H9 (cell line): ENCODE measurements at regions not wholly inside any gene's neighbourhood (a gene's known extent, or its start where the extent isn't known, plus 50 kb on each side); places are given as distances from the start of the nearest gene placed in this dataset.

Experiments used
- DNase-seq: peaks from one replicate; pipeline ENCODE4 v3.0.0-alpha.2; 2017
- H2AFZ ChIP-seq: one replicate; pipeline ENCODE4 v1.6.1; 2013; ENCODE audit warnings: mild to moderate bottlenecking, low read length, control low read depth, moderate library complexity
- H2AK5ac ChIP-seq: 2 replicates; pipeline ENCODE4 v1.6.1; 2013; ENCODE audit warnings: low read length, control low read depth, mixed read lengths; ENCODE audit not compliant: insufficient read length
- H2BK120ac ChIP-seq: one replicate; pipeline ENCODE4 v1.6.1; 2013; ENCODE audit warnings: low read depth, mild to moderate bottlenecking, low read length, control low read depth, inconsistent platforms; ENCODE audit not compliant: poor library complexity, severe bottlenecking
- H2BK12ac ChIP-seq: 2 replicates; pipeline ENCODE4 v1.6.1; 2013; ENCODE audit warnings: low read length, control low read depth, mixed read lengths, low read depth; ENCODE audit not compliant: insufficient read length
- H2BK15ac ChIP-seq: 2 replicates; pipeline ENCODE4 v1.6.1; 2013; ENCODE audit warnings: low read depth, low read length, control low read depth
- H2BK20ac ChIP-seq: one replicate; pipeline ENCODE4 v1.6.1; 2013; ENCODE audit warnings: low read depth, mild to moderate bottlenecking, low read length, control low read depth, inconsistent platforms; ENCODE audit not compliant: poor library complexity, severe bottlenecking
- H2BK5ac ChIP-seq: 2 replicates; pipeline ENCODE4 v1.6.1; 2013; ENCODE audit warnings: low read length, control low read depth, mixed read lengths; ENCODE audit not compliant: insufficient read length
- H3K14ac ChIP-seq: 2 replicates; pipeline ENCODE4 v1.6.1; 2013; ENCODE audit warnings: low read length, control low read depth; ENCODE audit not compliant: insufficient read depth
- H3K18ac ChIP-seq: 2 replicates; pipeline ENCODE4 v1.6.1; 2013; ENCODE audit warnings: low read depth, mild to moderate bottlenecking, mixed read lengths, low read length, control low read depth; ENCODE audit not compliant: insufficient read length
- H3K23ac ChIP-seq: 2 replicates; pipeline ENCODE4 v1.6.1; 2013; ENCODE audit warnings: low read length, control low read depth, mixed read lengths, low read depth; ENCODE audit not compliant: insufficient read length
- H3K23me2 ChIP-seq: 2 replicates; pipeline ENCODE4 v1.6.1; 2013; ENCODE audit warnings: low read depth, mild to moderate bottlenecking, mixed read lengths, low read length, control low read depth; ENCODE audit not compliant: insufficient read length, poor library complexity, severe bottlenecking
- H3K27ac ChIP-seq: 2 replicates; pipeline ENCODE4 v1.5.1; 2013; ENCODE audit warnings: low read length, control low read depth, mixed read lengths, low read depth; ENCODE audit not compliant: insufficient read length
- H3K27me3 ChIP-seq: 2 replicates; pipeline ENCODE4 v1.6.1; 2013; ENCODE audit warnings: low read length, control low read depth, inconsistent platforms; ENCODE audit not compliant: insufficient read depth
- H3K4ac ChIP-seq: 2 replicates; pipeline ENCODE4 v1.6.1; 2013; ENCODE audit warnings: low read depth, mild to moderate bottlenecking, control low read depth, inconsistent platforms, low read length, moderate library complexity
- H3K4me1 ChIP-seq: 2 replicates; pipeline ENCODE4 v1.6.1; 2013; ENCODE audit warnings: low read length, control low read depth, inconsistent platforms; ENCODE audit not compliant: insufficient read depth
- H3K4me2 ChIP-seq: 2 replicates; pipeline ENCODE4 v1.6.1; 2013; ENCODE audit warnings: low read length, control low read depth, mixed read lengths; ENCODE audit not compliant: insufficient read length, insufficient read depth
- H3K56ac ChIP-seq: 2 replicates; pipeline ENCODE4 v1.6.1; 2013; ENCODE audit warnings: low read depth, mild to moderate bottlenecking, mixed read lengths, low read length, control low read depth; ENCODE audit not compliant: insufficient read length
- H3K79me1 ChIP-seq: 2 replicates; pipeline ENCODE4 v1.6.1; 2013; ENCODE audit warnings: low read depth, mild to moderate bottlenecking, moderate library complexity, low read length, control low read depth, inconsistent platforms; ENCODE audit not compliant: insufficient read depth, poor library complexity, severe bottlenecking
- H3K79me2 ChIP-seq: 2 replicates; pipeline ENCODE4 v1.6.1; 2013; ENCODE audit warnings: low read length, control low read depth, inconsistent platforms; ENCODE audit not compliant: insufficient read depth
- H3K9ac ChIP-seq: 2 replicates; pipeline ENCODE4 v1.6.1; 2013; ENCODE audit warnings: low read length, control low read depth, mixed read lengths; ENCODE audit not compliant: insufficient read length; ENCODE audit errors: extremely low read depth
- H3K9me3 ChIP-seq: one replicate; pipeline ENCODE4 v1.6.1; 2013; ENCODE audit warnings: low read depth, low read length, inconsistent platforms; ENCODE audit not compliant: control insufficient read depth
- H3T11ph ChIP-seq: one replicate; pipeline ENCODE4 v1.6.1; 2013; ENCODE audit warnings: mild to moderate bottlenecking, low read length, control low read depth, inconsistent platforms
- H4K20me1 ChIP-seq: one replicate; pipeline ENCODE4 v1.6.1; 2013; ENCODE audit not compliant: control insufficient read depth, insufficient read length, insufficient read depth
- H4K5ac ChIP-seq: 2 replicates; pipeline ENCODE4 v1.6.1; 2013; ENCODE audit warnings: low read depth, mild to moderate bottlenecking, mixed read lengths, low read length, control low read depth; ENCODE audit not compliant: insufficient read length
- H4K8ac ChIP-seq: replicated peaks from 2 replicates; pipeline ENCODE4 v1.6.1; 2013; ENCODE audit warnings: low read length, control low read depth, mixed read lengths, low read depth; ENCODE audit not compliant: insufficient read length
- H4K91ac ChIP-seq: 2 replicates; pipeline ENCODE4 v1.6.1; 2013; ENCODE audit warnings: low read depth, mild to moderate bottlenecking, moderate library complexity, mixed read lengths, low read length, control low read depth; ENCODE audit not compliant: insufficient read length
- H3K27ac Mint-ChIP-seq, 3 experiments: 2 replicates in 2 of 3; 3 replicates in 1 of 3; pipeline ENCODE4 v1.8.0; 2020 to 2021; ENCODE audit warnings: mixed read lengths in 3 of 3, mild to moderate bottlenecking in 1 of 3, moderate library complexity in 1 of 3
- H3K27me3 Mint-ChIP-seq: 2 replicates; pipeline ENCODE4 v1.8.0; 2021; ENCODE audit warnings: low read depth, mild to moderate bottlenecking, moderate library complexity, mixed read lengths
- H3K36me3 Mint-ChIP-seq, 3 experiments: 2 replicates in 2 of 3; 3 replicates in 1 of 3; pipeline ENCODE4 v1.8.0; 2020 to 2021; ENCODE audit warnings: low read depth in 3 of 3, mixed read lengths in 3 of 3; ENCODE audit not compliant: insufficient read depth in 1 of 3
- H3K4me1 Mint-ChIP-seq, 2 experiments: 2 replicates each; pipeline ENCODE4 v1.8.0; 2020; ENCODE audit warnings: mixed read lengths in 2 of 2
- H3K4me3 Mint-ChIP-seq, 2 experiments: 2 replicates in 1 of 2; 3 replicates in 1 of 2; pipeline ENCODE4 v1.8.0; 2020 to 2021; ENCODE audit warnings: mild to moderate bottlenecking in 2 of 2, mixed read lengths in 2 of 2, moderate library complexity in 1 of 2
- H3K9me3 Mint-ChIP-seq, 2 experiments: 2 replicates in 1 of 2; 3 replicates in 1 of 2; pipeline ENCODE4 v1.8.0; 2020; ENCODE audit warnings: mild to moderate bottlenecking in 2 of 2, mixed read lengths in 2 of 2, moderate library complexity in 1 of 2
- WGBS: extraction: QIAGEN DNeasy Blood & Tissue Kit; methylation state at CpG from one replicate; pipeline ENCODE4 v1.1.7; 2013; ENCODE audit warnings: missing lambda C conversion rate, low lambda C conversion rate, mixed read lengths; ENCODE audit not compliant: insufficient read length; ENCODE audit errors: extremely low coverage; 5-methylcytosine and 5-hydroxymethylcytosine counted together
- TF ChIP-seq, protein P1 (sequence below): fragments of 200-600 bp; sonication (generic); conservative IDR thresholded peaks from 3 replicates; pipeline ENCODE4 v1.8.0; 2021; ENCODE audit warnings: antibody characterized with exemption, mild to moderate bottlenecking

- DNase-seq, result no peak
- H3K4ac ChIP-seq, result no peak overlapping the region
- H3K27me3 Mint-ChIP-seq, result no peaks in the 10 kb centered on the region
- H3K9ac ChIP-seq, result no peak overlapping the region
- no peaks in the 10 kb centered on the region for H3K79me2 ChIP-seq
- H2AK5ac ChIP-seq, result no peak overlapping the region
- no peak overlapping the region for H3K56ac ChIP-seq
- H2BK5ac ChIP-seq, result no peak overlapping the region
- no peak overlapping the region for H3K27ac ChIP-seq
- no peaks in the 10 kb centered on the region for H3K27me3 ChIP-seq
- no peak overlapping the region for H3K14ac ChIP-seq
- no peaks in the 10 kb centered on the region for H3K36me3 Mint-ChIP-seq
- no peak overlapping the region for H3T11ph ChIP-seq
- no peaks in the 10 kb centered on the region for H3K9me3 Mint-ChIP-seq
- no peak overlapping the region for H4K5ac ChIP-seq
- no peaks in the 10 kb centered on the region; a peak in 1 of 4 replicates for H3K4me1 Mint-ChIP-seq
- H3K4me3 Mint-ChIP-seq, result no peak overlapping the region
- H3K23me2 ChIP-seq, result no peaks in the 10 kb centered on the region
- no CpG with 5 or more reads among the region's 3 CpGs for WGBS
- no peaks in the 10 kb centered on the region for H3K79me1 ChIP-seq
- no peak overlapping the region for H3K4me2 ChIP-seq
- no peaks in the 10 kb centered on the region for H3K9me3 ChIP-seq
- no peak overlapping the region for H4K91ac ChIP-seq
- no peak overlapping the region for H4K8ac ChIP-seq
- H3K18ac ChIP-seq, result no peak overlapping the region
- H2AFZ ChIP-seq, result no peak overlapping the region
- no peak overlapping the region for H2BK20ac ChIP-seq
- no peak overlapping the region for H2BK12ac ChIP-seq
- no peak overlapping the region for H3K23ac ChIP-seq
- no peak overlapping the region for H2BK15ac ChIP-seq
- H3K27ac Mint-ChIP-seq, result no peak overlapping the region
- no peak overlapping the region for H2BK120ac ChIP-seq
- H4K20me1 ChIP-seq, result no peaks in the 10 kb centered on the region
- no peaks in the 10 kb centered on the region for H3K4me1 ChIP-seq
- TF ChIP-seq, protein P1, sequence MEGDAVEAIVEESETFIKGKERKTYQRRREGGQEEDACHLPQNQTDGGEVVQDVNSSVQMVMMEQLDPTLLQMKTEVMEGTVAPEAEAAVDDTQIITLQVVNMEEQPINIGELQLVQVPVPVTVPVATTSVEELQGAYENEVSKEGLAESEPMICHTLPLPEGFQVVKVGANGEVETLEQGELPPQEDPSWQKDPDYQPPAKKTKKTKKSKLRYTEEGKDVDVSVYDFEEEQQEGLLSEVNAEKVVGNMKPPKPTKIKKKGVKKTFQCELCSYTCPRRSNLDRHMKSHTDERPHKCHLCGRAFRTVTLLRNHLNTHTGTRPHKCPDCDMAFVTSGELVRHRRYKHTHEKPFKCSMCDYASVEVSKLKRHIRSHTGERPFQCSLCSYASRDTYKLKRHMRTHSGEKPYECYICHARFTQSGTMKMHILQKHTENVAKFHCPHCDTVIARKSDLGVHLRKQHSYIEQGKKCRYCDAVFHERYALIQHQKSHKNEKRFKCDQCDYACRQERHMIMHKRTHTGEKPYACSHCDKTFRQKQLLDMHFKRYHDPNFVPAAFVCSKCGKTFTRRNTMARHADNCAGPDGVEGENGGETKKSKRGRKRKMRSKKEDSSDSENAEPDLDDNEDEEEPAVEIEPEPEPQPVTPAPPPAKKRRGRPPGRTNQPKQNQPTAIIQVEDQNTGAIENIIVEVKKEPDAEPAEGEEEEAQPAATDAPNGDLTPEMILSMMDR, result no peak
These were observed 254.9 kb downstream of the PLK2 start for GRCh38 chr5:58204966-58205365.
